B cell (primary cell): ENCODE measurements at regions not wholly inside any gene's neighbourhood (a gene's known extent, or its start where the extent isn't known, plus 50 kb on each side); places are given as distances from the start of the nearest gene placed in this dataset.
"Not testable (repeated sequence)": the region's sequence is repeated elsewhere in the genome, so short reads cannot be mapped to it uniquely, and the experiment has no call there.

Experiments
- ATAC-seq: fragments of 200-7000 bp; cut with Tn5 transposase; one replicate; pipeline ENCODE4 v1.10.0; 2021; ENCODE audit warnings: low read depth, mild to moderate bottlenecking, moderate number of reproducible peaks, moderate library complexity
- CTCF ChIA-PET: fragments of 350-600 bp; sonication (Branson Sonifier 250); formaldehyde crosslinking; loops from one replicate; lab custom pipeline; 2021; ENCODE audit warnings: antibody characterized with exemption, inconsistent platforms; lab: Charles Lee
- POLR2A ChIA-PET: fragments of 350-600 bp; sonication (Branson Sonifier 250); formaldehyde crosslinking; loops from one replicate; lab custom pipeline; 2021; ENCODE audit warnings: antibody characterized with exemption; lab: Charles Lee
- DNase-seq: peaks from one replicate; pipeline ENCODE4 v3.0.0; 2013
- H2AFZ ChIP-seq: 2 replicates; pipeline ENCODE4 v1.6.1; 2012; ENCODE audit warnings: mild to moderate bottlenecking, low read depth, low read length; ENCODE audit not compliant: insufficient read depth, poor library complexity, severe bottlenecking
- H3K27ac ChIP-seq, 2 donors: 1 replicate in 1 of 2; 2 replicates in 1 of 2; pipeline ENCODE4 v1.5.1; 2012 to 2013; ENCODE audit warnings: low read length in 2 of 2, mild to moderate bottlenecking in 2 of 2, moderate library complexity in 1 of 2
- H3K27me3 ChIP-seq, 4 experiments: fragments of 200-600 bp in 1 of 4; sonication (generic) in 1 of 4; replicated peaks in 1 of 4; 1 replicate in 2 of 4; 2 replicates in 2 of 4; pipeline versions ENCODE4 v1.6.1 to v1.7.0; 2013 to 2016; ENCODE audit warnings: low read length in 3 of 4, mild to moderate bottlenecking in 2 of 4, mixed read lengths in 1 of 4, moderate library complexity in 1 of 4; ENCODE audit not compliant: insufficient read depth in 4 of 4, control insufficient read depth in 3 of 4; ENCODE audit errors: control extremely low read depth in 1 of 4
- H3K36me3 ChIP-seq, 2 experiments: replicated peaks in 1 of 2; 1 replicate in 1 of 2; 2 replicates in 1 of 2; pipeline versions ENCODE4 v1.6.1 to v1.7.1; 2013; ENCODE audit warnings: low read length in 1 of 2; ENCODE audit not compliant: insufficient read depth in 2 of 2, control insufficient read depth in 1 of 2; ENCODE audit errors: control extremely low read depth in 1 of 2, extremely low read depth in 1 of 2
- H3K4me1 ChIP-seq, 2 donors: fragments of 200-600 bp in 1 of 2; sonication (generic) in 1 of 2; 1 replicate in 1 of 2; 2 replicates in 1 of 2; pipeline versions ENCODE4 v1.5.1 to v1.6.1; 2013 to 2017; ENCODE audit warnings: low read length in 2 of 2; ENCODE audit not compliant: control insufficient read depth in 2 of 2, insufficient read depth in 2 of 2
- H3K4me2 ChIP-seq: replicated peaks from 2 replicates; pipeline ENCODE3; 2012; ENCODE audit warnings: mild to moderate bottlenecking, low read depth, low read length; ENCODE audit not compliant: poor library complexity, severe bottlenecking
- H3K4me3 ChIP-seq, 5 experiments: fragments of 200-600 bp in 1 of 5; sonication (generic) in 1 of 5; 1 replicate in 3 of 5; 2 replicates in 2 of 5; pipeline versions ENCODE4 v1.5.1 to v1.7.0; 2011 to 2016; ENCODE audit warnings: low read length in 4 of 5, mild to moderate bottlenecking in 4 of 5, low read depth in 2 of 5, control low read depth in 1 of 5, moderate library complexity in 1 of 5; ENCODE audit not compliant: insufficient read depth in 1 of 5; ENCODE audit errors: control extremely low read depth in 1 of 5, extremely low read depth in 1 of 5
- H3K79me2 ChIP-seq: fragments of 200-600 bp; sonication (generic); one replicate; pipeline ENCODE4 v1.6.0; 2016; ENCODE audit warnings: low read length; ENCODE audit not compliant: control insufficient read depth, insufficient read depth
- H3K9ac ChIP-seq: fragments of 200-600 bp; sonication (generic); 2 replicates; pipeline ENCODE4 v1.6.1; 2017; ENCODE audit warnings: mild to moderate bottlenecking, low read length, moderate library complexity
- H3K9me3 ChIP-seq, 3 donors: one replicate each; pipeline versions ENCODE4 v1.6.1 to v1.7.1; 2013; ENCODE audit warnings: low read length in 2 of 3; ENCODE audit not compliant: control insufficient read depth in 2 of 3, insufficient read depth in 1 of 3; ENCODE audit errors: control extremely low read depth in 1 of 3
- H4K20me1 ChIP-seq: 2 replicates; pipeline ENCODE4 v1.6.0; 2012; ENCODE audit warnings: mild to moderate bottlenecking, low read length; ENCODE audit not compliant: insufficient read depth, control insufficient read depth, poor library complexity, severe bottlenecking
- H3K27ac Mint-ChIP-seq: one replicate; pipeline ENCODE4 v1.8.0; 2021; ENCODE audit warnings: mixed read lengths
- H3K27me3 Mint-ChIP-seq: one replicate; pipeline ENCODE4 v1.8.0; 2021; ENCODE audit warnings: mixed read lengths
- H3K4me1 Mint-ChIP-seq: one replicate; pipeline ENCODE4 v1.8.0; 2021; ENCODE audit warnings: mixed read lengths
- H3K4me3 Mint-ChIP-seq: one replicate; pipeline ENCODE4 v1.8.0; 2021; ENCODE audit warnings: mixed read lengths
- H3K9me3 Mint-ChIP-seq: one replicate; pipeline ENCODE4 v1.8.0; 2022; ENCODE audit warnings: mixed read lengths; ENCODE audit not compliant: insufficient read depth
- CTCF ChIP-seq: fragments of 200-600 bp; IDR thresholded peaks from one replicate; pipeline ENCODE4 v1.8.0; 2022; ENCODE audit warnings: antibody characterized with exemption, mild to moderate bottlenecking
- EZH2 ChIP-seq: IDR thresholded peaks from 2 replicates; pipeline ENCODE4 v1.6.1; 2012; ENCODE audit warnings: borderline replicate concordance, low read depth, mild to moderate bottlenecking, moderate library complexity, low read length; ENCODE audit not compliant: insufficient read depth, poor library complexity, severe bottlenecking
- WGBS: methylation state at CpG from one replicate; pipeline ENCODE4 v1.1.5; 2013; ENCODE audit warnings: missing lambda C conversion rate; ENCODE audit not compliant: insufficient coverage; 5-methylcytosine and 5-hydroxymethylcytosine counted together
- intact Hi-C: fragments of 100-400 bp; cut with micrococcal nuclease; formaldehyde crosslinking; loops from one replicate; pipeline ENCODE4 v1.10.0; 2022

- Histone ChIP-seq H3K36me3 (no peaks in the 10 kb centered on the region), H3K4me2 (no peak overlapping the region), H3K27me3 (no peaks in the 10 kb centered on the region), H3K79me2 (no peaks in the 10 kb centered on the region), H3K4me1 (peaks cover under 1 to 4% of the 10 kb centered on the region in 2 donors), H3K27ac (no peak overlapping the region), H3K4me3 (no peak overlapping the region), H2AFZ (no peak overlapping the region), H3K9me3 (peaks cover 0 to 26% (median 16%) of the 10 kb centered on the region in 3 donors), H4K20me1 (no peaks in the 10 kb centered on the region), H3K9ac (no peak overlapping the region)
- Mint-ChIP-seq H3K4me3 (no peak overlapping the region), H3K27ac (no peak overlapping the region), H3K9me3 (peaks cover 9% of the 10 kb centered on the region), H3K27me3 (no peaks in the 10 kb centered on the region), H3K4me1 (peaks cover 5% of the 10 kb centered on the region)
- ATAC-seq (no peak), DNase-seq (no peak)
- TF ChIP-seq EZH2 (no peak), CTCF (no peak)
- ChIA-PET CTCF (no interaction called here), POLR2A (no interaction called here)
- intact Hi-C loops: no loop called here
Observed at GRCh38 chr7:67913604-67914003, 917.0 kb downstream of the TYW1 start.

GRCh38 chr7:67916111-67916510 lies 919.5 kb downstream of the TYW1 start:
- H3K36me3 ChIP-seq, H3K4me1 ChIP-seq, H3K79me2 ChIP-seq, POLR2A ChIA-PET, H3K9me3 Mint-ChIP-seq, H4K20me1 ChIP-seq, H3K4me3 ChIP-seq, H3K4me1 Mint-ChIP-seq, H2AFZ ChIP-seq, H3K27me3 ChIP-seq, H3K9ac ChIP-seq, DNase-seq, H3K27ac Mint-ChIP-seq, ATAC-seq, H3K4me3 Mint-ChIP-seq, intact Hi-C loops, H3K27me3 Mint-ChIP-seq, CTCF ChIA-PET, H3K27ac ChIP-seq, H3K4me2 ChIP-seq: not testable (repeated sequence)
- 100% methylated on average over 1 of the region's 1 CpG for WGBS
- peaks cover 0 to 34% (median 20%) of the 10 kb centered on the region in 3 donors for H3K9me3 ChIP-seq
